SK-N-SH treated with all-trans-retinoic acid at 6 μM for 48 hours (cell line): ENCODE measurements at regions not wholly inside any gene's neighbourhood (a gene's known extent, or its start where the extent isn't known, plus 50 kb on each side); places are given as distances from the start of the nearest gene placed in this dataset.

Experiments used
- ATAC-seq: fragments of 200-7000 bp; cut with Tn5 transposase; 3 replicates; pipeline ENCODE4 v1.9.1; 2020; ENCODE audit warnings: mild to moderate bottlenecking, moderate library complexity
- ARNTL ChIP-seq: fragments of 450-650 bp; formaldehyde crosslinking; IDR thresholded peaks from 2 replicates; pipeline ENCODE4 v1.5.0; 2020; ENCODE audit warnings: low read depth, mild to moderate bottlenecking, moderate library complexity, borderline replicate concordance
- BACH2 ChIP-seq: fragments of 250-450 bp; sonication (Bioruptor Pico); IDR thresholded peaks from 2 replicates; pipeline ENCODE4 v1.9.0; 2021; ENCODE audit warnings: mild to moderate bottlenecking, borderline replicate concordance
- CSDC2 ChIP-seq: fragments of 250-450 bp; sonication (Bioruptor Pico); IDR thresholded peaks from 2 replicates; pipeline ENCODE4 v1.5.0; 2020; ENCODE audit warnings: mild to moderate bottlenecking, moderate library complexity
- ESRRG ChIP-seq: fragments of 250-450 bp; sonication (Bioruptor Pico); IDR thresholded peaks from 2 replicates; pipeline ENCODE4 v1.6.1; 2021; ENCODE audit warnings: mild to moderate bottlenecking
- GLIS3 ChIP-seq: fragments of 250-450 bp; sonication (Bioruptor Pico); IDR thresholded peaks from 2 replicates; pipeline ENCODE4 v1.5.0; 2020; ENCODE audit warnings: mild to moderate bottlenecking, moderate library complexity
- ISL1 ChIP-seq: fragments of 250-450 bp; sonication (Bioruptor Pico); IDR thresholded peaks from 2 replicates; pipeline ENCODE4 v2.1.2; 2022; ENCODE audit warnings: mild to moderate bottlenecking, moderate library complexity
- PPARA ChIP-seq: fragments of 250-450 bp; sonication (Bioruptor Pico); IDR thresholded peaks from 2 replicates; pipeline ENCODE4 v1.5.0; 2020; ENCODE audit warnings: mild to moderate bottlenecking, borderline replicate concordance
- SNAI2 ChIP-seq: fragments of 250-450 bp; sonication (Bioruptor Pico); IDR thresholded peaks from 2 replicates; pipeline ENCODE4 v1.5.0; 2020; ENCODE audit warnings: mild to moderate bottlenecking, moderate library complexity
- TOX ChIP-seq: fragments of 250-450 bp; sonication (Bioruptor Pico); IDR thresholded peaks from 2 replicates; pipeline ENCODE4 v1.8.0; 2021; ENCODE audit warnings: mild to moderate bottlenecking, moderate library complexity, borderline replicate concordance
- ZC3H10 ChIP-seq: fragments of 250-450 bp; sonication (Bioruptor Pico); IDR thresholded peaks from 2 replicates; pipeline ENCODE4 v1.5.1; 2021; ENCODE audit warnings: mild to moderate bottlenecking, moderate library complexity
- ZFP3 ChIP-seq: fragments of 250-450 bp; sonication (Bioruptor Pico); IDR thresholded peaks from 2 replicates; pipeline ENCODE4 v1.5.0; 2020; ENCODE audit warnings: mild to moderate bottlenecking, moderate library complexity
- ZFP30 ChIP-seq: fragments of 450-650 bp; formaldehyde crosslinking; IDR thresholded peaks from 2 replicates; pipeline ENCODE4 v1.5.0; 2022; ENCODE audit warnings: mild to moderate bottlenecking, moderate library complexity
- ZNF565 ChIP-seq: fragments of 450-650 bp; formaldehyde crosslinking; conservative IDR thresholded peaks from 2 replicates; pipeline ENCODE4 v1.5.0; 2020; ENCODE audit warnings: low read depth, mild to moderate bottlenecking, moderate library complexity
- ZNF70 ChIP-seq: fragments of 450-650 bp; formaldehyde crosslinking; IDR thresholded peaks from 2 replicates; pipeline ENCODE4 v1.5.0; 2020; ENCODE audit warnings: mild to moderate bottlenecking, moderate library complexity
- ZNF8 ChIP-seq: fragments of 450-650 bp; formaldehyde crosslinking; IDR thresholded peaks from 2 replicates; pipeline ENCODE4 v1.5.0; 2020; ENCODE audit warnings: mild to moderate bottlenecking, moderate library complexity
- TF ChIP-seq, protein P1 (sequence below): fragments of 250-450 bp; sonication (Bioruptor Pico); IDR thresholded peaks from 2 replicates; pipeline ENCODE4 v1.8.0; 2021; ENCODE audit warnings: low read depth, mild to moderate bottlenecking, moderate library complexity, borderline replicate concordance
- TF ChIP-seq, protein P2 (sequence below): fragments of 250-450 bp; sonication (Bioruptor Pico); IDR thresholded peaks from 2 replicates; pipeline ENCODE4 v1.5.1; 2021; ENCODE audit warnings: mild to moderate bottlenecking, moderate library complexity
- TF ChIP-seq, protein P3 (sequence below): fragments of 250-450 bp; sonication (Bioruptor Pico); IDR thresholded peaks from 2 replicates; pipeline ENCODE4 v1.5.0; 2020; ENCODE audit warnings: mild to moderate bottlenecking, moderate library complexity
- TF ChIP-seq, protein P4 (sequence below): fragments of 250-450 bp; sonication (Bioruptor Pico); IDR thresholded peaks from 2 replicates; pipeline ENCODE4 v1.8.0; 2020; ENCODE audit warnings: mild to moderate bottlenecking, moderate library complexity, borderline replicate concordance

DNA sequence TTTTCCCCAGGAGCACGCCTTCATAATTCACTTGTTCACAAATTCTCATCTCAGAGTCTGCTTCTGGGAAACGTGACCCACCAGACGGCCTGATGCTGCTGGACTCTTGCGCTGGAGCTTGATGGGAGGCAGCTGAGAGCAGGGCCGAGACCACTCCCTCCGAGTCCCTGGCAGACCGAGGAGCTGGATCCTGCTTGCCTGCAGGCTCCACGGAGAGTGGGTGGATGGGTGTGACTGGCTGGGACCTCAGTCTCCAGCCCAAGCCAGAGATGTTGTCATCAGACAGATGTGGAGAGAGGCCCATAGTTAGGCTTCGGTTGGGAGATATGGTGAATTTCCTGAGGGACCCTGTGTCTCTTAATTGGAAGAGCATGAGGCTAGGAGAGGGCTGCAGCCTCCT, 76.4 kb downstream of the TSN start:
- no peak for TF ChIP-seq ZNF8 (CRISPR knock-in tag)
- TF ChIP-seq GLIS3 = no peak
- no peak for TF ChIP-seq ARNTL (CRISPR knock-in tag)
- no peak for TF ChIP-seq ESRRG (CRISPR knock-in tag)
- TF ChIP-seq TOX (CRISPR knock-in tag) = no peak
- TF ChIP-seq BACH2 = no peak
- TF ChIP-seq ISL1 (CRISPR knock-in tag) = no peak
- ATAC-seq = no peak

DNA sequence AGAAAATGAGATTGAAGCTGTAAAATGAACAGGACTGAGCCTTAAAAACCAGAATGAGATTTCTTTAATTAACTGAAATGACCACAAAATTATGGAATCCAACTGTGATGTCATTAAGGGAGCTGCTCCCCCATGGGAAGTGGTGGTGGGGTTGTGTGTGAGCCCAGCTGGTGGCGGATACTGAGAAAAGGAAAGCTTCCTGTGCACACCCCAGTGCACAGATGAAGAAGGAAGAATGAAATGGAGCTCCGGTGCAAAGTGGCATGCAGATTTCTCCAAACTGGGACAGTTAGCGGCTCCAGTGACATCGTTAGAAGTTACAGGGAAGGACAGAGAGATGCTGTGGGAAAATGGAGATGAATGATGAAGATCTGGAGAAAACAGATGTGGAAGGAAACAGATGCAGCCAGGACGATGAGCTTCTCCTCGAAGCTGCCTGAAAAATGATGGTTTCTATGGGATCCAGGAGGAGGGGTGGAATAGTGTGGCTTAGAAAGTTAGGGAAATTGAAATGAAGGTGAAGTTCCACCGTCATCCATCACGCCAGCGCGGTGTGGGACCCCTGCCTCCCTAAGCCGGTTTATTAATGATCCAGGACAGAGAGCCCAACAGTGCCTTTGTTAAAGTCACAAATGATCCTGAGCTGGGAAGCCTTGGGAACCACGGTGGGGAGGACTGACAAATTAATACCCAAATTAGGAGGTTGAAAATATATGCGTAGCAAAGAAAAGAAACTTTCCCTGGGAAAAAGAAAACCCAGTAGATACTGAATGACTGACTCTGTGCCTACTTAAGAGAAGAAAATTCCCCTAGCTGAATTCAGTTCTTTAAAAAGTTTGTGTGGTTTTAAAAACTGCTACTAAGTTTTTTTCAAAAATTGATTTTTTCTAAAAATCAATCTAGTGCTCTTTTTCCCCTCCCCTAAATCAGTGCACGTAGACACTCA, 77.2 kb downstream of the TSN start:
- ATAC-seq = no peak
- TF ChIP-seq ZFP3 (CRISPR knock-in tag) (no peak), ISL1 (CRISPR knock-in tag) (no peak), BACH2 (no peak), ZFP30 (CRISPR knock-in tag) (no peak), ZNF8 (CRISPR knock-in tag) (no peak), TOX (CRISPR knock-in tag) (no peak), GLIS3 (no peak), ZNF70 (no peak), PPARA (CRISPR knock-in tag) (no peak)
- TF ChIP-seq, protein P1, sequence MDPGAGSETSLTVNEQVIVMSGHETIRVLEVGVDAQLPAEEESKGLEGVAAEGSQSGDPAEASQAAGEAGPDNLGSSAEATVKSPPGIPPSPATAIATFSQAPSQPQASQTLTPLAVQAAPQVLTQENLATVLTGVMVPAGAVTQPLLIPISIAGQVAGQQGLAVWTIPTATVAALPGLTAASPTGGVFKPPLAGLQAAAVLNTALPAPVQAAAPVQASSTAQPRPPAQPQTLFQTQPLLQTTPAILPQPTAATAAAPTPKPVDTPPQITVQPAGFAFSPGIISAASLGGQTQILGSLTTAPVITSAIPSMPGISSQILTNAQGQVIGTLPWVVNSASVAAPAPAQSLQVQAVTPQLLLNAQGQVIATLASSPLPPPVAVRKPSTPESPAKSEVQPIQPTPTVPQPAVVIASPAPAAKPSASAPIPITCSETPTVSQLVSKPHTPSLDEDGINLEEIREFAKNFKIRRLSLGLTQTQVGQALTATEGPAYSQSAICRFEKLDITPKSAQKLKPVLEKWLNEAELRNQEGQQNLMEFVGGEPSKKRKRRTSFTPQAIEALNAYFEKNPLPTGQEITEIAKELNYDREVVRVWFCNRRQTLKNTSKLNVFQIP (CRISPR knock-in tag) = no peak
- TF ChIP-seq, protein P2, sequence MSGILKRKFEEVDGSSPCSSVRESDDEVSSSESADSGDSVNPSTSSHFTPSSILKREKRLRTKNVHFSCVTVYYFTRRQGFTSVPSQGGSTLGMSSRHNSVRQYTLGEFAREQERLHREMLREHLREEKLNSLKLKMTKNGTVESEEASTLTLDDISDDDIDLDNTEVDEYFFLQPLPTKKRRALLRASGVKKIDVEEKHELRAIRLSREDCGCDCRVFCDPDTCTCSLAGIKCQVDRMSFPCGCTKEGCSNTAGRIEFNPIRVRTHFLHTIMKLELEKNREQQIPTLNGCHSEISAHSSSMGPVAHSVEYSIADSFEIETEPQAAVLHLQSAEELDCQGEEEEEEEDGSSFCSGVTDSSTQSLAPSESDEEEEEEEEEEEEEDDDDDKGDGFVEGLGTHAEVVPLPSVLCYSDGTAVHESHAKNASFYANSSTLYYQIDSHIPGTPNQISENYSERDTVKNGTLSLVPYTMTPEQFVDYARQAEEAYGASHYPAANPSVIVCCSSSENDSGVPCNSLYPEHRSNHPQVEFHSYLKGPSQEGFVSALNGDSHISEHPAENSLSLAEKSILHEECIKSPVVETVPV = no peak

DNA sequence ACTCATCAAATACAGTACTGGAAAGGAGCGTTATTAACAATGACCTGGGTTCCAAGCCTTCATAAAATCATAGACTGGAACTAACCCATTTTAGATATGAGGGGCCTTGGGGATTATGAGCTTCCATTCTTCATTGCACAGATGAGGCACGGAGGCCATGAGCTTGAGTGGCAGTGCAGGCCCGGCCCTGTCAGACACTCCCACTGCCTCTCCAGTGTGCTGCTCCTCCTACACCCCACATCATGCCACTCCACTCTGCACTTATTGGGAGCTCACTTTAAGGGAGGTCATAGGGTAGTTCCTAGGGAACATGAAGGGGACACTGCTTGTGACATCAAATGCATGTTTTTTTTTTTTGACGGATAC, 77.9 kb downstream of the TSN start:
- ATAC-seq = no peak

More for the DNA sequence above, 77.9 kb downstream of the TSN start:
- no peak for TF ChIP-seq ZNF70
- TF ChIP-seq, protein P3, sequence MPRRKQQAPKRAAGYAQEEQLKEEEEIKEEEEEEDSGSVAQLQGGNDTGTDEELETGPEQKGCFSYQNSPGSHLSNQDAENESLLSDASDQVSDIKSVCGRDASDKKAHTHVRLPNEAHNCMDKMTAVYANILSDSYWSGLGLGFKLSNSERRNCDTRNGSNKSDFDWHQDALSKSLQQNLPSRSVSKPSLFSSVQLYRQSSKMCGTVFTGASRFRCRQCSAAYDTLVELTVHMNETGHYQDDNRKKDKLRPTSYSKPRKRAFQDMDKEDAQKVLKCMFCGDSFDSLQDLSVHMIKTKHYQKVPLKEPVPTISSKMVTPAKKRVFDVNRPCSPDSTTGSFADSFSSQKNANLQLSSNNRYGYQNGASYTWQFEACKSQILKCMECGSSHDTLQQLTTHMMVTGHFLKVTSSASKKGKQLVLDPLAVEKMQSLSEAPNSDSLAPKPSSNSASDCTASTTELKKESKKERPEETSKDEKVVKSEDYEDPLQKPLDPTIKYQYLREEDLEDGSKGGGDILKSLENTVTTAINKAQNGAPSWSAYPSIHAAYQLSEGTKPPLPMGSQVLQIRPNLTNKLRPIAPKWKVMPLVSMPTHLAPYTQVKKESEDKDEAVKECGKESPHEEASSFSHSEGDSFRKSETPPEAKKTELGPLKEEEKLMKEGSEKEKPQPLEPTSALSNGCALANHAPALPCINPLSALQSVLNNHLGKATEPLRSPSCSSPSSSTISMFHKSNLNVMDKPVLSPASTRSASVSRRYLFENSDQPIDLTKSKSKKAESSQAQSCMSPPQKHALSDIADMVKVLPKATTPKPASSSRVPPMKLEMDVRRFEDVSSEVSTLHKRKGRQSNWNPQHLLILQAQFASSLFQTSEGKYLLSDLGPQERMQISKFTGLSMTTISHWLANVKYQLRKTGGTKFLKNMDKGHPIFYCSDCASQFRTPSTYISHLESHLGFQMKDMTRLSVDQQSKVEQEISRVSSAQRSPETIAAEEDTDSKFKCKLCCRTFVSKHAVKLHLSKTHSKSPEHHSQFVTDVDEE (CRISPR knock-in tag) = no peak
- no peak for TF ChIP-seq CSDC2 (CRISPR knock-in tag)
- TF ChIP-seq ZNF565 (CRISPR knock-in tag) = no peak
- TF ChIP-seq SNAI2 = no peak
- no peak for TF ChIP-seq ZC3H10 (CRISPR knock-in tag)
- TF ChIP-seq, protein P1 (CRISPR knock-in tag) = no peak
- TF ChIP-seq, protein P4, sequence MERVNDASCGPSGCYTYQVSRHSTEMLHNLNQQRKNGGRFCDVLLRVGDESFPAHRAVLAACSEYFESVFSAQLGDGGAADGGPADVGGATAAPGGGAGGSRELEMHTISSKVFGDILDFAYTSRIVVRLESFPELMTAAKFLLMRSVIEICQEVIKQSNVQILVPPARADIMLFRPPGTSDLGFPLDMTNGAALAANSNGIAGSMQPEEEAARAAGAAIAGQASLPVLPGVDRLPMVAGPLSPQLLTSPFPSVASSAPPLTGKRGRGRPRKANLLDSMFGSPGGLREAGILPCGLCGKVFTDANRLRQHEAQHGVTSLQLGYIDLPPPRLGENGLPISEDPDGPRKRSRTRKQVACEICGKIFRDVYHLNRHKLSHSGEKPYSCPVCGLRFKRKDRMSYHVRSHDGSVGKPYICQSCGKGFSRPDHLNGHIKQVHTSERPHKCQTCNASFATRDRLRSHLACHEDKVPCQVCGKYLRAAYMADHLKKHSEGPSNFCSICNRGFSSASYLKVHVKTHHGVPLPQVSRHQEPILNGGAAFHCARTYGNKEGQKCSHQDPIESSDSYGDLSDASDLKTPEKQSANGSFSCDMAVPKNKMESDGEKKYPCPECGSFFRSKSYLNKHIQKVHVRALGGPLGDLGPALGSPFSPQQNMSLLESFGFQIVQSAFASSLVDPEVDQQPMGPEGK (CRISPR knock-in tag) = no peak
- TF ChIP-seq PPARA (CRISPR knock-in tag) = no peak
- TF ChIP-seq, all 23 proteins: peak for 0
